GM12878 (cell line): ENCODE measurements at regions not wholly inside any gene's neighbourhood (a gene's known extent, or its start where the extent isn't known, plus 50 kb on each side); places are given as distances from the start of the nearest gene placed in this dataset.

Source experiments
- ATAC-seq: fragments of 200-7000 bp; cut with Tn5 transposase; 3 replicates; pipeline ENCODE4 v1.9.1; 2020; ENCODE audit warnings: mild to moderate bottlenecking, moderate library complexity
- BruUV-seq: library from RNA; stranded (reverse); fragments of 400-500 nt; replicated peaks from 2 replicates; lab custom pipeline; 2021; lab: Mats Ljungman, UMichigan
- CTCF ChIA-PET: fragments of 300-600 bp; sonication (Branson Sonifier 250); formaldehyde crosslinking; extraction: SDS; loops from one replicate; lab custom pipeline; 2021; ENCODE audit warnings: inconsistent platforms; lab: Yijun Ruan, JAX
- POLR2A ChIA-PET: fragments of 350-600 bp; formaldehyde crosslinking; extraction: SDS; loops from one replicate; lab custom pipeline; 2021; ENCODE audit warnings: inconsistent platforms; lab: Charles Lee
- RAD21 ChIA-PET: fragments of 300-600 bp; sonication (Branson Sonifier 250); formaldehyde crosslinking; loops from one replicate; lab custom pipeline; 2023; ENCODE audit warnings: antibody characterized with exemption; ENCODE audit not compliant: unreplicated experiment; lab: Charles Lee
- SMC1A ChIA-PET: fragments of 300-600 bp; sonication (Branson Sonifier 250); formaldehyde crosslinking; loops from one replicate; lab custom pipeline; 2023; ENCODE audit not compliant: unreplicated experiment, uncharacterized antibody; lab: Charles Lee
- DNase-seq: peaks from one replicate; pipeline ENCODE4 v3.0.0-alpha.2; 2011; ENCODE audit warnings: low read depth, low spot score
- FAIRE-seq: peaks from 3 replicates; lab custom pipeline; 2011; peaks lifted over from hg19 to GRCh38; lab: Jason Lieb, UNC
- H2AFZ ChIP-seq: 2 replicates; pipeline ENCODE4 v1.6.0; 2011; ENCODE audit warnings: low read depth, low read length, control low read depth; ENCODE audit not compliant: control insufficient read depth
- H3K27ac ChIP-seq: 2 replicates; pipeline ENCODE4 v1.5.1; 2011; ENCODE audit warnings: control low read depth; ENCODE audit not compliant: control insufficient read depth, insufficient read depth
- H3K27me3 ChIP-seq, 2 experiments: replicated peaks in 1 of 2; 2 replicates each; pipeline versions ENCODE4 v1.6.0 to v1.6.1; 2011; ENCODE audit warnings: low read length in 1 of 2; ENCODE audit not compliant: control insufficient read depth in 2 of 2, insufficient read depth in 2 of 2
- H3K36me3 ChIP-seq, 2 experiments: 2 replicates each; pipeline ENCODE4 v1.5.1; 2011; ENCODE audit warnings: low read length in 1 of 2; ENCODE audit not compliant: control insufficient read depth in 2 of 2, insufficient read depth in 2 of 2
- H3K4me1 ChIP-seq: 2 replicates; pipeline ENCODE4 v1.6.1; 2011; ENCODE audit warnings: mild to moderate bottlenecking, low read length, moderate library complexity, mixed read lengths; ENCODE audit not compliant: control insufficient read depth, insufficient read depth
- H3K4me2 ChIP-seq: 2 replicates; pipeline ENCODE4 v1.6.0; 2011; ENCODE audit warnings: control low read depth; ENCODE audit not compliant: control insufficient read depth, insufficient read depth
- H3K4me3 ChIP-seq: fragments of 200-600 bp; sonication (generic); 2 replicates; pipeline ENCODE4 v1.5.1; 2016
- H3K79me2 ChIP-seq: 2 replicates; pipeline ENCODE4 v1.6.0; 2011; ENCODE audit warnings: low read length; ENCODE audit not compliant: control insufficient read depth, insufficient read depth
- H3K9ac ChIP-seq: 2 replicates; pipeline ENCODE4 v1.8.0; 2011; ENCODE audit warnings: low read length, control low read depth, mixed read lengths; ENCODE audit not compliant: control insufficient read depth, insufficient read depth
- H3K9me3 ChIP-seq: replicated peaks from 3 replicates; pipeline ENCODE4 v1.5.1; 2011; ENCODE audit warnings: mild to moderate bottlenecking, low read length; ENCODE audit not compliant: control insufficient read depth, insufficient read depth
- H4K20me1 ChIP-seq: 2 replicates; pipeline ENCODE4 v1.6.0; 2011; ENCODE audit not compliant: control insufficient read depth, insufficient read depth
- NBN ChIP-seq: fragments of 450-650 bp; IDR thresholded peaks from 2 replicates; pipeline ENCODE4 v1.6.1; 2016
- SREBF2 ChIP-seq: IDR thresholded peaks from 2 replicates; pipeline ENCODE4 v1.6.1; 2012; ENCODE audit warnings: mild to moderate bottlenecking, low read length
- WGBS: methylation state at CpG from one replicate; pipeline ENCODE4 v1.1.6; 2016; ENCODE audit warnings: low lambda C conversion rate; ENCODE audit not compliant: insufficient replicate concordance, insufficient coverage; ENCODE audit errors: missing lambda C conversion rate; 5-methylcytosine and 5-hydroxymethylcytosine counted together
- in situ Hi-C: fragments of 300-500 bp; cut with MboI; formaldehyde crosslinking; loops from 9 replicates; pipeline ENCODE4 v1.14.3; 2018; ENCODE audit warnings: mixed read lengths
- intact Hi-C: fragments of 100-400 bp; cut with micrococcal nuclease; formaldehyde crosslinking; loops from one replicate; pipeline ENCODE4 v1.14.2; 2022; ENCODE audit not compliant: unreplicated experiment
- TF ChIP-seq, protein P1 (sequence below): fragments of 450-650 bp; IDR thresholded peaks from 2 replicates; pipeline ENCODE4 v1.6.1; 2017; ENCODE audit warnings: mild to moderate bottlenecking, moderate library complexity

DNA sequence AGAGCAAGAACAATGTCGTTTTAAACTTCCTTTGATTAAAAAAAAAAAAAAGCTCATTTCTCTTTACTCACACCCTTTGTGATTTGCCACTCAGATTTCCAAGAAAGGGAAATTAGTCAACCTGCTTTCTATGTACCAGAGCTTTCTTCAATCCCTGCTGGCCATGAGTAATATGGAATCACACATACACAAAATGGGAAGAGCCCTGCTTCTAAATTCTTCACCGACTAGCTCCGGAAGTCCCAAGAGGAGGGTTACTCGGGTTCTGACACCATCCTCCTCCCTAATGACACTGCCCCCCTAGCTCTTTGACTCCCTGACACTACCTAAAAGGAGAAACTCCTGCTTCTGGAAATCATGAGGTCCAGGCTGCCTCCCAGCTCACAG, 81.8 kb upstream of the SFMBT2 start:
- H2AFZ ChIP-seq: peak overlapping the region; percentile 52
- H3K4me1 ChIP-seq: peaks cover 37% of the 10 kb centered on the region
- H3K4me2 ChIP-seq: peak overlapping the region; percentile 81
- CTCF ChIA-PET: interaction anchor here (0.6 to 2.6 kb wide), 9 partner anchors 10 to 84 kb away, joined by 3 to 25 read pairs (median 7); no protein-coding TSS in a partner anchor
- ATAC-seq: peak; percentile 44
- H3K4me3 ChIP-seq: no peak overlapping the region
- WGBS: 3% methylated on average over 4 of the region's 4 CpGs
- peaks cover 1% of the 10 kb centered on the region; the same call in 1 of the 3 replicates for H3K9me3 ChIP-seq
- in situ Hi-C loops (no loop called here), intact Hi-C loops (loop anchor here (2.0 kb wide), 1 partner anchor 20 kb away; no protein-coding TSS in a partner anchor)
- no peak for DNase-seq
- H3K9ac ChIP-seq: peak overlapping the region; percentile 38; the same call in 1 of the 2 replicates
- no peaks in the 10 kb centered on the region for H3K36me3 ChIP-seq
- RAD21 ChIA-PET: interaction anchor here (0.8 to 3.0 kb wide), 21 partner anchors 8 to 572 kb away, joined by 3 to 24 read pairs (median 4); partner anchors contain the start of gene SFMBT2
- FAIRE-seq: no peak
- no peaks in the 10 kb centered on the region for H3K27me3 ChIP-seq
- H3K27ac ChIP-seq: peak overlapping the region; percentile 80
- TF ChIP-seq, protein P1, sequence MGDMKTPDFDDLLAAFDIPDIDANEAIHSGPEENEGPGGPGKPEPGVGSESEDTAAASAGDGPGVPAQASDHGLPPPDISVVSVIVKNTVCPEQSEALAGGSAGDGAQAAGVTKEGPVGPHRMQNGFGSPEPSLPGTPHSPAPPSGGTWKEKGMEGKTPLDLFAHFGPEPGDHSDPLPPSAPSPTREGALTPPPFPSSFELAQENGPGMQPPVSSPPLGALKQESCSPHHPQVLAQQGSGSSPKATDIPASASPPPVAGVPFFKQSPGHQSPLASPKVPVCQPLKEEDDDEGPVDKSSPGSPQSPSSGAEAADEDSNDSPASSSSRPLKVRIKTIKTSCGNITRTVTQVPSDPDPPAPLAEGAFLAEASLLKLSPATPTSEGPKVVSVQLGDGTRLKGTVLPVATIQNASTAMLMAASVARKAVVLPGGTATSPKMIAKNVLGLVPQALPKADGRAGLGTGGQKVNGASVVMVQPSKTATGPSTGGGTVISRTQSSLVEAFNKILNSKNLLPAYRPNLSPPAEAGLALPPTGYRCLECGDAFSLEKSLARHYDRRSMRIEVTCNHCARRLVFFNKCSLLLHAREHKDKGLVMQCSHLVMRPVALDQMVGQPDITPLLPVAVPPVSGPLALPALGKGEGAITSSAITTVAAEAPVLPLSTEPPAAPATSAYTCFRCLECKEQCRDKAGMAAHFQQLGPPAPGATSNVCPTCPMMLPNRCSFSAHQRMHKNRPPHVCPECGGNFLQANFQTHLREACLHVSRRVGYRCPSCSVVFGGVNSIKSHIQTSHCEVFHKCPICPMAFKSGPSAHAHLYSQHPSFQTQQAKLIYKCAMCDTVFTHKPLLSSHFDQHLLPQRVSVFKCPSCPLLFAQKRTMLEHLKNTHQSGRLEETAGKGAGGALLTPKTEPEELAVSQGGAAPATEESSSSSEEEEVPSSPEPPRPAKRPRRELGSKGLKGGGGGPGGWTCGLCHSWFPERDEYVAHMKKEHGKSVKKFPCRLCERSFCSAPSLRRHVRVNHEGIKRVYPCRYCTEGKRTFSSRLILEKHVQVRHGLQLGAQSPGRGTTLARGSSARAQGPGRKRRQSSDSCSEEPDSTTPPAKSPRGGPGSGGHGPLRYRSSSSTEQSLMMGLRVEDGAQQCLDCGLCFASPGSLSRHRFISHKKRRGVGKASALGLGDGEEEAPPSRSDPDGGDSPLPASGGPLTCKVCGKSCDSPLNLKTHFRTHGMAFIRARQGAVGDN: 0 out of 2 replicates have a peak, but pooled peaks have one; percentile 4
- 0 out of 2 replicates have a peak, but pooled peaks have one; percentile 4 for TF ChIP-seq NBN
- TF ChIP-seq SREBF2: no peak
- SMC1A ChIA-PET: interaction anchor here (0.7 to 7.2 kb wide), 24 partner anchors 8 to 357 kb away, joined by 3 to 41 read pairs (median 4); no protein-coding TSS in a partner anchor
- H4K20me1 ChIP-seq: no peaks in the 10 kb centered on the region
- POLR2A ChIA-PET: interaction anchor here (0.6 to 2.5 kb wide), 15 partner anchors 8 to 597 kb away, joined by 3 to 10 read pairs (median 4); partner anchors contain the start of gene SFMBT2
- BruUV-seq: no TSS peak
- H3K79me2 ChIP-seq: no peaks in the 10 kb centered on the region
